ENCODE measurements at regions not wholly inside any gene's neighbourhood (a gene's known extent, or its start where the extent isn't known, plus 50 kb on each side); places are given as distances from the start of the nearest gene placed in this dataset.

- TF ChIP-seq CTCF (IDR thresholded peaks at IDR 0.05) (no peak), POLR2A (IDR thresholded peaks at IDR 0.05) (no peak)
Observed at GRCh38 chr3:124360563-124360962, 368.6 kb upstream of the ROPN1 start.
